A673 (cell line): ENCODE measurements at regions not wholly inside any gene's neighbourhood (a gene's known extent, or its start where the extent isn't known, plus 50 kb on each side); places are given as distances from the start of the nearest gene placed in this dataset.

ENCODE experiments used
- BruUV-seq: library from RNA; stranded (reverse); fragments of 400-500 nt; replicated peaks from 2 replicates; lab custom pipeline; 2021; lab: Mats Ljungman, UMichigan
- CTCF ChIA-PET: fragments of 300-600 bp; sonication (Branson Sonifier 250); formaldehyde crosslinking; loops from one replicate; lab custom pipeline; 2022; ENCODE audit warnings: antibody characterized with exemption; lab: Charles Lee
- POLR2A ChIA-PET: fragments of 300-600 bp; sonication (Branson Sonifier 250); formaldehyde crosslinking; loops from one replicate; lab custom pipeline; 2022; ENCODE audit warnings: antibody characterized with exemption; ENCODE audit not compliant: low non-redundant PET; lab: Charles Lee
- DNase-seq: peaks from one replicate; pipeline ENCODE4 v3.0.0-alpha.2; 2015; ENCODE audit warnings: low spot score
- H3K27ac ChIP-seq: fragments of 200-600 bp; sonication (generic); 2 replicates; pipeline ENCODE4 v1.5.1; 2016; ENCODE audit warnings: mixed run types, low read depth, mild to moderate bottlenecking, mixed read lengths, antibody characterized with exemption, low read length; ENCODE audit not compliant: poor library complexity, severe bottlenecking
- H3K27me3 ChIP-seq: fragments of 200-600 bp; sonication (generic); replicated peaks from 2 replicates; pipeline ENCODE4 v1.6.1; 2017; ENCODE audit warnings: mixed run types, low read depth, mild to moderate bottlenecking, mixed read lengths, antibody characterized with exemption, low read length; ENCODE audit not compliant: insufficient read depth, poor library complexity
- H3K36me3 ChIP-seq: fragments of 200-600 bp; sonication (generic); 2 replicates; pipeline ENCODE4 v1.6.1; 2016; ENCODE audit warnings: mixed run types, mild to moderate bottlenecking, mixed read lengths, antibody characterized with exemption, low read length; ENCODE audit not compliant: insufficient read depth, poor library complexity, severe bottlenecking
- H3K4me1 ChIP-seq: fragments of 200-600 bp; sonication (generic); 2 replicates; pipeline ENCODE4 v1.6.1; 2017; ENCODE audit warnings: mixed run types, mild to moderate bottlenecking, mixed read lengths, antibody characterized with exemption, low read length; ENCODE audit not compliant: insufficient read depth, poor library complexity, severe bottlenecking
- H3K4me3 ChIP-seq: fragments of 200-600 bp; sonication (generic); 2 replicates; pipeline ENCODE4 v1.5.1; 2016; ENCODE audit warnings: low read depth, mixed run types, mild to moderate bottlenecking, mixed read lengths, low read length; ENCODE audit not compliant: poor library complexity, severe bottlenecking
- H3K9me3 ChIP-seq: fragments of 200-600 bp; sonication (generic); 2 replicates; pipeline ENCODE4 v1.6.1; 2016; ENCODE audit warnings: mixed run types, low read depth, mild to moderate bottlenecking, mixed read lengths, antibody characterized with exemption, low read length; ENCODE audit not compliant: poor library complexity, severe bottlenecking
- EZH2 ChIP-seq: fragments of 200-600 bp; sonication (generic); IDR thresholded peaks from 2 replicates; pipeline ENCODE4 v1.6.1; 2017; ENCODE audit warnings: borderline replicate concordance, low read depth, mild to moderate bottlenecking, mixed read lengths, antibody characterized with exemption, low read length; ENCODE audit not compliant: poor library complexity, severe bottlenecking
- intact Hi-C: fragments of 100-400 bp; cut with micrococcal nuclease; formaldehyde crosslinking; loops from one replicate; pipeline ENCODE4 v1.10.0; 2022; ENCODE audit not compliant: unreplicated experiment
- TF ChIP-seq, protein P1 (sequence below): fragments of 300-800, 200-600 bp; sonication (generic); conservative IDR thresholded peaks from 2 replicates; pipeline ENCODE4 v1.5.1; 2017; ENCODE audit warnings: low read depth, mild to moderate bottlenecking, antibody characterized with exemption, low read length, moderate library complexity, mixed read lengths

DNA sequence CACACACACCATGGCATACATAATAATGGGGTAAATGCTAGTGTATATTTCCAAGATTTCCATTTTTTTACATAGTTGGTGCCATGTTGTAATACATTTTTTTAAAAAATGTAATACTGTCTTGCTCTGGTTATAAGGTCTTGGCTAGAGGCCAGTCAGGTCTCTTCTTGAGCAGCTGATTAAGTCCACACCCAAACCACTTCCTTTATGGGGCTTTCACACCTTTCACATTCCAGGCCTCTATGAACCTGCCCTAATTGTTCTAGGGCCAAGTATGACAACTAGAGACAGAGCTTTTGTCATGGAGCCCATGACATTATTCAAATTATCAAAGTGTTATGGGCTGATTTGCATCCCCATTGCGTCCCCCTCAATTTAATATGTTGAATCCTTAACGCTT lies 495.6 kb upstream of the CTNND2 start:
- Histone ChIP-seq H3K9me3 (peaks cover 39% of the 10 kb centered on the region), H3K4me1 (no peaks in the 10 kb centered on the region), H3K4me3 (no peak overlapping the region), H3K27ac (no peak overlapping the region), H3K27me3 (no peaks in the 10 kb centered on the region), H3K36me3 (no peaks in the 10 kb centered on the region)
- intact Hi-C loops = no loop called here
- CTCF ChIA-PET = no interaction called here
- no peak for DNase-seq
- POLR2A ChIA-PET = no interaction called here
- BruUV-seq = no TSS peak
- TF ChIP-seq EZH2 = no peak

DNA sequence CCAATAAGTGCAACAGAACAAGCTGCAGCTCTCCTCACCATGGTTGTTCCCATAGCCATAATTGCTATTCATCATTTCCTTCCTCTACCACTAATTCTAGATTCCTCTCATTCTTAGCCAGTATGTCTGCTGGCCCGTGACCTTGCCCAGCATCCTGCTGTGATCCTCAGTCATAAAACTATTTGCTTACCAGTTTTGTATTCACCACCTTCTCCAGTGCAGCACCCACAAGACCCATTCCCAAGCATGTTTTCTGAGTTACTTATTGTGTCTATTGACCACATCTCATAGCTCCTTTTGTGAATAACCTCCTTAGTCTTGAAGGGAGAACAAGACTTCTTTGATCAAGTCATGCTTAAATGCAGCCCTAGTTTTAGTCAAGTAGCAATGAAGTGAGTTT lies 488.0 kb upstream of the CTNND2 start:
- H3K4me3 ChIP-seq = no peak overlapping the region
- POLR2A ChIA-PET = no interaction called here
- TF ChIP-seq, protein P1, sequence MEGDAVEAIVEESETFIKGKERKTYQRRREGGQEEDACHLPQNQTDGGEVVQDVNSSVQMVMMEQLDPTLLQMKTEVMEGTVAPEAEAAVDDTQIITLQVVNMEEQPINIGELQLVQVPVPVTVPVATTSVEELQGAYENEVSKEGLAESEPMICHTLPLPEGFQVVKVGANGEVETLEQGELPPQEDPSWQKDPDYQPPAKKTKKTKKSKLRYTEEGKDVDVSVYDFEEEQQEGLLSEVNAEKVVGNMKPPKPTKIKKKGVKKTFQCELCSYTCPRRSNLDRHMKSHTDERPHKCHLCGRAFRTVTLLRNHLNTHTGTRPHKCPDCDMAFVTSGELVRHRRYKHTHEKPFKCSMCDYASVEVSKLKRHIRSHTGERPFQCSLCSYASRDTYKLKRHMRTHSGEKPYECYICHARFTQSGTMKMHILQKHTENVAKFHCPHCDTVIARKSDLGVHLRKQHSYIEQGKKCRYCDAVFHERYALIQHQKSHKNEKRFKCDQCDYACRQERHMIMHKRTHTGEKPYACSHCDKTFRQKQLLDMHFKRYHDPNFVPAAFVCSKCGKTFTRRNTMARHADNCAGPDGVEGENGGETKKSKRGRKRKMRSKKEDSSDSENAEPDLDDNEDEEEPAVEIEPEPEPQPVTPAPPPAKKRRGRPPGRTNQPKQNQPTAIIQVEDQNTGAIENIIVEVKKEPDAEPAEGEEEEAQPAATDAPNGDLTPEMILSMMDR = no peak
- no peak for TF ChIP-seq EZH2
- H3K27ac ChIP-seq = no peak overlapping the region
- H3K36me3 ChIP-seq = no peaks in the 10 kb centered on the region
- DNase-seq = no peak
- no TSS peak for BruUV-seq
- intact Hi-C loops = no loop called here
- H3K4me1 ChIP-seq = no peaks in the 10 kb centered on the region
- CTCF ChIA-PET = no interaction called here
- H3K9me3 ChIP-seq = peaks cover 33% of the 10 kb centered on the region
- H3K27me3 ChIP-seq = no peaks in the 10 kb centered on the region

DNA sequence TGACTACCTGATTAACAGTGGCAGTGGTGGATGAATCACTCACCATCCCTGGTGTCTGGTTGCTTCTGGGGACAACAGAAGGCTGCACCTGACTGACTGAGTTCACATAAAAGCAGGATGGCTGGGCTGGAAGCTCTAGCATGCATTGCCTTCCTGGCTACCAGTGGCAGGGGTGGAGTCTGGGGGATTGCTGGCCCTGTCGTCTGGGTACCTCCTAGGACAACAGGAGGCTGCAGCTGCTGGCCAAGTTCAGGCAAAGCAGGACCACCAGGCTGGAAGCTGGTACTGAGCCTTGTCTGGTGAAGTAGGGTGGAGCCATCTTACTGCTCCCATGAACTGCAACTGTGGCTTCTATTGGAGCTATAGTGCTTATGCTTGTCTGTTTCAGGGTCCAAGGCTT lies 480.8 kb upstream of the CTNND2 start:
- Histone ChIP-seq H3K27me3 (no peaks in the 10 kb centered on the region), H3K4me3 (no peak overlapping the region), H3K4me1 (no peaks in the 10 kb centered on the region), H3K36me3 (no peaks in the 10 kb centered on the region), H3K9me3 (peaks cover 53% of the 10 kb centered on the region), H3K27ac (no peak overlapping the region)
- no peak for DNase-seq
- TF ChIP-seq EZH2 = no peak
- TF ChIP-seq, protein P1 = no peak
- ChIA-PET POLR2A (no interaction called here), CTCF (no interaction called here)
- intact Hi-C loops = no loop called here
- no TSS peak for BruUV-seq

DNA sequence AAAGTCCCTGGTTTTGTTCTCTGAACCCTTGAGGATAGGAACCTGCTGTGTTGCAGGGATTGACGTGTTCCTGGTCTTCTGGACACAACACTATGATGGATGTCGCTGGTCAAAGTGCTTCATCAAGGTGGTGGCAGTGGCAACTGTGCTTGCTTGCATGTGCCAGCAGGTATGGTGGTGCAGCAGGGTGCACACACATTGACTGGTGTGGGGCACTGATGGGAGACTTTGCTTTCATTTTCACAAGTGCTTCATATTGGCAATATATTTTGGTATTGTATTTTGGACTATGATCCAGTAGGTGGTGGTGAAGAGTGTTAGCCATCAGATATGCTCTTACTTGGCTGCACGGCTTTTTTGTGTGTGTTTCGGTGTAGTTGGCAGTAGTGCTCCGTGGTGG lies 479.8 kb upstream of the CTNND2 start:
- no peak for DNase-seq
- intact Hi-C loops = no loop called here
- Histone ChIP-seq H3K4me3 (no peak overlapping the region), H3K4me1 (no peaks in the 10 kb centered on the region), H3K36me3 (no peaks in the 10 kb centered on the region), H3K27me3 (no peaks in the 10 kb centered on the region), H3K9me3 (peaks cover 48% of the 10 kb centered on the region), H3K27ac (no peak overlapping the region)
- TF ChIP-seq EZH2 = no peak
- TF ChIP-seq, protein P1 = no peak
- ChIA-PET CTCF (no interaction called here), POLR2A (no interaction called here)
- no TSS peak for BruUV-seq
